Jurkat, Clone E6-1 (cell line): ENCODE measurements at regions not wholly inside any gene's neighbourhood (a gene's known extent, or its start where the extent isn't known, plus 50 kb on each side); places are given as distances from the start of the nearest gene placed in this dataset.

Source experiments
- DNase-seq: peaks from one replicate; pipeline ENCODE4 v3.0.0-alpha.2; 2011; ENCODE audit warnings: low read depth, low spot score
- H3K4me3 ChIP-seq: 2 replicates; pipeline ENCODE4 v1.5.1; 2011; ENCODE audit warnings: mild to moderate bottlenecking, low read length, control low read depth, moderate library complexity

- no peak for DNase-seq
- H3K4me3 ChIP-seq = no peak overlapping the region
Observed at GRCh38 chr14:97854918-97855317, 1057.7 kb downstream of the VRK1 start.

- DNase-seq = no peak
- no peak overlapping the region for H3K4me3 ChIP-seq
Observed at GRCh38 chr14:97866195-97866594, 1069.0 kb downstream of the VRK1 start.

- no peak overlapping the region for H3K4me3 ChIP-seq
- DNase-seq = no peak
Observed at GRCh38 chr14:97866664-97867063, 1069.5 kb downstream of the VRK1 start.

GRCh38 chr14:97873291-97873690 is 1076.1 kb downstream of the VRK1 start:
- DNase-seq = no peak

GRCh38 chr14:97874394-97874793 is 1077.2 kb downstream of the VRK1 start:
- no peak for DNase-seq
- no peak overlapping the region for H3K4me3 ChIP-seq

More at GRCh38 chr14:97873291-97873690, 1076.1 kb downstream of the VRK1 start:
- no peak overlapping the region for H3K4me3 ChIP-seq

- no peak for DNase-seq
Observed at GRCh38 chr14:97878206-97878605, 1081.0 kb downstream of the VRK1 start.

GRCh38 chr14:97878727-97879126 is 1081.5 kb downstream of the VRK1 start:
- no peak overlapping the region for H3K4me3 ChIP-seq
- DNase-seq = peak; percentile 67

More at GRCh38 chr14:97878206-97878605, 1081.0 kb downstream of the VRK1 start:
- H3K4me3 ChIP-seq = no peak overlapping the region

- no peak overlapping the region for H3K4me3 ChIP-seq
- no peak for DNase-seq
Observed at GRCh38 chr14:97887690-97888089, 1090.5 kb downstream of the VRK1 start.

- H3K4me3 ChIP-seq = no peak overlapping the region
- no peak for DNase-seq
Observed at GRCh38 chr14:97888331-97888730, 1091.1 kb downstream of the VRK1 start.

GRCh38 chr14:97891515-97891914 is 1094.3 kb downstream of the VRK1 start:
- DNase-seq = no peak

GRCh38 chr14:97894552-97894951 is 1097.4 kb downstream of the VRK1 start:
- no peak for DNase-seq
- H3K4me3 ChIP-seq = no peak overlapping the region

More at GRCh38 chr14:97891515-97891914, 1094.3 kb downstream of the VRK1 start:
- H3K4me3 ChIP-seq = no peak overlapping the region

- H3K4me3 ChIP-seq = no peak overlapping the region
- peak; percentile 52 for DNase-seq
Observed at GRCh38 chr14:97900196-97900854, 1103.1 kb downstream of the VRK1 start.

- no peak for DNase-seq
- no peak overlapping the region for H3K4me3 ChIP-seq
Observed at GRCh38 chr14:97902630-97903029, 1105.4 kb downstream of the VRK1 start.

GRCh38 chr14:97903821-97904220 is 1106.6 kb downstream of the VRK1 start:
- no peak overlapping the region for H3K4me3 ChIP-seq
- no peak for DNase-seq

GRCh38 chr14:97912217-97912616 is 1115.0 kb downstream of the VRK1 start:
- H3K4me3 ChIP-seq = no peak overlapping the region
- DNase-seq = no peak

- DNase-seq = no peak
- H3K4me3 ChIP-seq = no peak overlapping the region
Observed at GRCh38 chr14:97916100-97916499, 1118.9 kb downstream of the VRK1 start.

GRCh38 chr14:97916669-97917568 is 1119.7 kb downstream of the VRK1 start:
- no peak for DNase-seq
- H3K4me3 ChIP-seq = no peak overlapping the region

GRCh38 chr14:97920201-97920600 is 1123.0 kb downstream of the VRK1 start:
- H3K4me3 ChIP-seq = no peak overlapping the region
- DNase-seq = no peak

GRCh38 chr14:97921296-97921695 is 1124.1 kb downstream of the VRK1 start:
- DNase-seq = no peak
- H3K4me3 ChIP-seq = no peak overlapping the region

GRCh38 chr14:97924922-97925613 is 1127.9 kb downstream of the VRK1 start:
- no peak for DNase-seq
- H3K4me3 ChIP-seq = no peak overlapping the region
